ENCODE measurements at regions not wholly inside any gene's neighbourhood (a gene's known extent, or its start where the extent isn't known, plus 50 kb on each side); places are given as distances from the start of the nearest gene placed in this dataset.

GRCh38 chr12:97938031-97938430 is 475.4 kb downstream of the RMST start:
- no peak for TF ChIP-seq BCL3 (IDR thresholded peaks at IDR 0.05; ENCODE audit: borderline replicate concordance, insufficient read depth, low read depth, low read length, poor library complexity, severe bottlenecking)
- TF ChIP-seq ETV6 (conservative IDR thresholded peaks at IDR 0.05 in 1 of 2, IDR thresholded peaks at IDR 0.05 in 1 of 2; ENCODE audit: borderline replicate concordance in 1 of 2, low read depth in 1 of 2), result no peak
- no peak for TF ChIP-seq PAX8 (IDR thresholded peaks at IDR 0.05)
- TF ChIP-seq IRF4 (IDR thresholded peaks at IDR 0.05; ENCODE audit: low read depth, low read length), result no peak
- TF ChIP-seq POLR2A (IDR thresholded peaks at IDR 0.05; ENCODE audit: low read depth, low read length), result no peak
